H1 (cell line): ENCODE measurements at regions not wholly inside any gene's neighbourhood (a gene's known extent, or its start where the extent isn't known, plus 50 kb on each side); places are given as distances from the start of the nearest gene placed in this dataset.

Experiments
- CTCF ChIA-PET: fragments of 300-600 bp; sonication (Branson Sonifier 250); formaldehyde crosslinking; loops from one replicate; lab custom pipeline; 2021; ENCODE audit not compliant: partially characterized antibody; lab: Charles Lee
- POLR2A ChIA-PET: fragments of 300-600 bp; sonication (Branson Sonifier 250); formaldehyde crosslinking; loops from one replicate; lab custom pipeline; 2021; ENCODE audit warnings: inconsistent platforms; ENCODE audit not compliant: partially characterized antibody; lab: Charles Lee
- DNase-seq, 2 experiments: peaks; one replicate each; pipeline versions ENCODE4 v3.0.0 to v3.0.0-alpha.2; 2010 to 2022; ENCODE audit warnings: low spot score in 2 of 2, low read depth in 1 of 2, mixed read lengths in 1 of 2
- FAIRE-seq: peaks from 2 replicates; lab custom pipeline; 2011; peaks lifted over from hg19 to GRCh38; lab: Jason Lieb, UNC
- H2AFZ ChIP-seq: 2 replicates; pipeline ENCODE4 v1.8.1; 2012; ENCODE audit warnings: low read length, inconsistent platforms
- H2AK5ac ChIP-seq: 2 replicates; pipeline ENCODE4 v1.6.1; 2013; ENCODE audit warnings: low read depth, low read length
- H2BK120ac ChIP-seq: replicated peaks from 2 replicates; pipeline ENCODE3; 2013; ENCODE audit warnings: low read depth, low read length, inconsistent platforms
- H2BK12ac ChIP-seq: 2 replicates; pipeline ENCODE4 v1.6.1; 2013; ENCODE audit warnings: low read depth, low read length
- H2BK15ac ChIP-seq: 2 replicates; pipeline ENCODE4 v1.6.1; 2013; ENCODE audit warnings: low read length
- H2BK20ac ChIP-seq: 2 replicates; pipeline ENCODE4 v1.6.1; 2013; ENCODE audit warnings: low read length
- H2BK5ac ChIP-seq: 2 replicates; pipeline ENCODE4 v1.6.1; 2013; ENCODE audit warnings: low read depth, low read length
- H3K14ac ChIP-seq: 2 replicates; pipeline ENCODE4 v1.6.1; 2013; ENCODE audit warnings: inconsistent platforms; ENCODE audit not compliant: insufficient read length
- H3K18ac ChIP-seq: 2 replicates; pipeline ENCODE4 v1.6.1; 2013; ENCODE audit warnings: low read length; ENCODE audit errors: extremely low read depth
- H3K23ac ChIP-seq: 2 replicates; pipeline ENCODE4 v1.6.1; 2013; ENCODE audit warnings: inconsistent platforms; ENCODE audit not compliant: insufficient read length
- H3K23me2 ChIP-seq: 2 replicates; pipeline ENCODE4 v1.6.1; 2013; ENCODE audit warnings: low read depth, low read length
- H3K27ac ChIP-seq: 2 replicates; pipeline ENCODE4 v1.6.1; 2011; ENCODE audit warnings: low read depth, low read length, inconsistent platforms
- H3K27me3 ChIP-seq, 4 experiments: replicated peaks in 1 of 4; 1 replicate in 1 of 4; 2 replicates in 3 of 4; pipeline versions ENCODE4 v1.6.1 to v1.8.1; 2011 to 2013; ENCODE audit warnings: low read length in 3 of 4, mild to moderate bottlenecking in 3 of 4, inconsistent platforms in 2 of 4, mixed read lengths in 2 of 4, moderate library complexity in 1 of 4; ENCODE audit not compliant: control insufficient read depth in 3 of 4, insufficient read depth in 3 of 4; ENCODE audit errors: extremely low read depth in 1 of 4
- H3K36me3 ChIP-seq, 4 experiments: 2 replicates each; pipeline versions ENCODE4 v1.6.1 to v1.8.1; 2011 to 2013; ENCODE audit warnings: mild to moderate bottlenecking in 4 of 4, low read length in 3 of 4, moderate library complexity in 2 of 4, control low read depth in 1 of 4, inconsistent platforms in 1 of 4; ENCODE audit not compliant: insufficient read depth in 4 of 4, control insufficient read depth in 2 of 4
- H3K4ac ChIP-seq: replicated peaks from 2 replicates; pipeline ENCODE3; 2013; ENCODE audit warnings: low read length, low read depth, mixed read lengths, inconsistent platforms; ENCODE audit not compliant: insufficient read length
- H3K4me1 ChIP-seq, 4 experiments: replicated peaks in 1 of 4; 1 replicate in 1 of 4; 2 replicates in 3 of 4; pipeline versions ENCODE4 v1.6.1 to v1.8.1; 2011 to 2013; ENCODE audit warnings: low read length in 3 of 4, inconsistent platforms in 2 of 4, mixed read lengths in 1 of 4; ENCODE audit not compliant: insufficient read depth in 4 of 4, control insufficient read depth in 3 of 4
- H3K4me2 ChIP-seq, 2 experiments: 2 replicates each; pipeline versions ENCODE4 v1.6.1 to v1.8.1; 2011 to 2013; ENCODE audit warnings: low read depth in 2 of 2, low read length in 2 of 2, control low read depth in 1 of 2, inconsistent platforms in 1 of 2, mild to moderate bottlenecking in 1 of 2; ENCODE audit not compliant: insufficient read depth in 1 of 2
- H3K4me3 ChIP-seq, 4 experiments: fragments of 200-600, 300-600 bp in 1 of 4; sonication (generic), shearing (Covaris generic), sonication (Bioruptor Twin) in 1 of 4; 2 replicates each; pipeline versions ENCODE4 v1.5.1 to v1.8.1; 2011 to 2016; ENCODE audit warnings: low read length in 4 of 4, low read depth in 3 of 4, control low read depth in 2 of 4, inconsistent platforms in 2 of 4, mild to moderate bottlenecking in 2 of 4, mixed read lengths in 1 of 4, moderate library complexity in 1 of 4; ENCODE audit not compliant: insufficient read depth in 2 of 4; ENCODE audit errors: extremely low read depth in 1 of 4
- H3K56ac ChIP-seq: replicated peaks from 2 replicates; pipeline ENCODE3; 2013; ENCODE audit warnings: low read depth, mild to moderate bottlenecking, mixed read lengths, low read length, inconsistent platforms; ENCODE audit not compliant: insufficient read length
- H3K79me1 ChIP-seq: 2 replicates; pipeline ENCODE4 v1.6.1; 2013; ENCODE audit warnings: low read depth, low read length, control low read depth
- H3K79me2 ChIP-seq, 2 experiments: 2 replicates each; pipeline versions ENCODE4 v1.6.1 to v1.8.1; 2012 to 2013; ENCODE audit warnings: low read length in 2 of 2, mild to moderate bottlenecking in 2 of 2, inconsistent platforms in 1 of 2; ENCODE audit not compliant: insufficient read depth in 2 of 2, control insufficient read depth in 1 of 2
- H3K9ac ChIP-seq, 4 experiments: replicated peaks in 1 of 4; 1 replicate in 1 of 4; 2 replicates in 3 of 4; pipeline versions ENCODE4 v1.6.1 to v1.8.1; 2011 to 2013; ENCODE audit warnings: low read depth in 3 of 4, low read length in 3 of 4, control low read depth in 2 of 4, mild to moderate bottlenecking in 2 of 4, moderate library complexity in 2 of 4, inconsistent platforms in 1 of 4; ENCODE audit errors: extremely low read depth in 1 of 4
- H3K9me3 ChIP-seq, 2 experiments: 2 replicates each; pipeline versions ENCODE4 v1.6.1 to v1.8.1; 2012 to 2013; ENCODE audit warnings: mild to moderate bottlenecking in 2 of 2, moderate library complexity in 2 of 2, control low read depth in 1 of 2, inconsistent platforms in 1 of 2, low read depth in 1 of 2, low read length in 1 of 2, mixed read lengths in 1 of 2; ENCODE audit not compliant: insufficient read depth in 2 of 2
- H4K20me1 ChIP-seq, 2 experiments: replicated peaks in 1 of 2; 2 replicates each; pipeline versions ENCODE3 to v1.8.1; 2011 to 2013; ENCODE audit warnings: inconsistent platforms in 2 of 2, low read length in 2 of 2, mild to moderate bottlenecking in 1 of 2; ENCODE audit not compliant: insufficient read depth in 2 of 2, control insufficient read depth in 1 of 2
- H4K5ac ChIP-seq: 2 replicates; pipeline ENCODE4 v1.6.1; 2013; ENCODE audit warnings: low read length, low read depth, mixed read lengths, inconsistent platforms; ENCODE audit not compliant: insufficient read length
- H4K8ac ChIP-seq: 2 replicates; pipeline ENCODE4 v1.8.0; 2013; ENCODE audit warnings: mild to moderate bottlenecking, moderate library complexity, low read length, inconsistent platforms; ENCODE audit not compliant: insufficient read depth; ENCODE audit errors: extremely low read depth
- H4K91ac ChIP-seq: replicated peaks from 2 replicates; pipeline ENCODE3; 2013; ENCODE audit warnings: low read length, mixed read lengths, inconsistent platforms; ENCODE audit not compliant: insufficient read length
- BRCA1 ChIP-seq: IDR thresholded peaks from 2 replicates; pipeline ENCODE4 v1.6.1; 2012; ENCODE audit warnings: low read depth, low read length, improper control_type of control experiment
- CTCF ChIP-seq, 3 experiments: IDR thresholded peaks; 1 replicate in 2 of 3; 2 replicates in 1 of 3; pipeline versions ENCODE4 v1.5.1 to v1.6.1; 2011; ENCODE audit warnings: low read length in 3 of 3, mild to moderate bottlenecking in 3 of 3, inconsistent platforms in 2 of 3, low read depth in 1 of 3, moderate library complexity in 1 of 3; ENCODE audit not compliant: insufficient read depth in 1 of 3; ENCODE audit errors: control extremely low read depth in 1 of 3
- PHF8 ChIP-seq: fragments of 200-600 bp; sonication (generic); conservative IDR thresholded peaks from 2 replicates; pipeline ENCODE4 v1.7.1; 2012; ENCODE audit warnings: low read depth, mild to moderate bottlenecking, inconsistent platforms, low read length, moderate library complexity
- POLR2AphosphoS5 ChIP-seq: IDR thresholded peaks from 2 replicates; pipeline ENCODE4 v1.6.1; 2011; ENCODE audit warnings: low read depth, low read length
- RAD21 ChIP-seq, 2 experiments: IDR thresholded peaks in 1 of 2; conservative IDR thresholded peaks in 1 of 2; 2 replicates each; pipeline ENCODE4 v1.6.1; 2011; ENCODE audit warnings: low read depth in 2 of 2, low read length in 2 of 2, improper control_type of control experiment in 1 of 2, inconsistent platforms in 1 of 2, mild to moderate bottlenecking in 1 of 2, moderate library complexity in 1 of 2
- RBBP5 ChIP-seq: IDR thresholded peaks from 2 replicates; pipeline ENCODE4 v1.7.1; 2012; ENCODE audit warnings: low read depth, mild to moderate bottlenecking, inconsistent platforms, low read length, moderate library complexity, borderline replicate concordance
- SAP30 ChIP-seq: fragments of 300-600 bp; sonication (generic); IDR thresholded peaks from 2 replicates; pipeline ENCODE4 v1.7.1; 2012; ENCODE audit warnings: low read length, moderate library complexity, mild to moderate bottlenecking, inconsistent platforms; ENCODE audit not compliant: insufficient read depth, insufficient replicate concordance
- WGBS, 2 experiments: shearing (Covaris generic) in 1 of 2; methylation state at CpG; one replicate each; pipeline versions ENCODE4 v1.1.6 to v1.1.7; 2013 to 2015; ENCODE audit warnings: low lambda C conversion rate in 2 of 2, mixed read lengths in 2 of 2, inconsistent platforms in 1 of 2, low coverage in 1 of 2, missing lambda C conversion rate in 1 of 2; ENCODE audit not compliant: insufficient replicate concordance in 2 of 2, insufficient coverage in 1 of 2, insufficient read length in 1 of 2; ENCODE audit errors: extremely low coverage in 1 of 2, missing lambda C conversion rate in 1 of 2; 5-methylcytosine and 5-hydroxymethylcytosine counted together

DNA sequence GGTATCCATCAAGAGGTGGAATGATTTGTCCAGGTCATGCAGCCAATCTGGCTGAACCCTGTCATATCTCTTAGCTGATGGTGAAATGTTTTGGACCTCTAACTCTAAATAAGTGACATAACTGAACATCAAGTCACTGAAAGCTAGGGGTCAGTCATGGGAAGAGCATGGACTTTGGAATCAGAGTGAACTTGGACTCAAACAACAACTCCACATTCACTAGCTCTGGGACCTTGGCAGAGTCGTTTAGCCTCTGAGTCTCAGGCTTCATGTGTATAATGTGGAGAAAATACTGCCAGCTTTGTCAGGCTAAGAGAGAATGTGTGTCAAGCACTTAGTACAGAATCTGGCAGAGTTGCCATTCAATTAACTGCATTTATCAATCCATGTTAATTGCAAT, 557.8 kb upstream of the CFAP20DC start:
- Histone ChIP-seq H3K79me2 (no peaks in the 10 kb centered on the region), H4K8ac (no peak overlapping the region), H4K20me1 (no peaks in the 10 kb centered on the region), H3K23ac (no peak overlapping the region), H3K4me1 (no peaks in the 10 kb centered on the region), H3K14ac (no peak overlapping the region), H4K5ac (no peak overlapping the region), H2BK120ac (no peak overlapping the region), H3K36me3 (no peaks in the 10 kb centered on the region), H3K4me3 (no peak overlapping the region), H2AK5ac (no peak overlapping the region), H3K27me3 (no peaks in the 10 kb centered on the region), H2BK12ac (no peak overlapping the region), H2BK20ac (no peak overlapping the region), H3K4me2 (no peak overlapping the region), H3K23me2 (no peaks in the 10 kb centered on the region), H3K18ac (no peak overlapping the region), H2BK5ac (no peak overlapping the region), H3K79me1 (no peaks in the 10 kb centered on the region), H3K9ac (no peak overlapping the region), H3K56ac (no peak overlapping the region), H3K4ac (no peak overlapping the region), H3K9me3 (no peaks in the 10 kb centered on the region), H2AFZ (no peak overlapping the region), H2BK15ac (no peak overlapping the region), H3K27ac (no peak overlapping the region), H4K91ac (no peak overlapping the region)
- no peak for DNase-seq
- POLR2A ChIA-PET: no interaction called here
- no peak for FAIRE-seq
- 86% methylated on average over 1 of the region's 1 CpG; no CpG with 5 or more reads in 1 of the 2 experiments for WGBS, 2 experiments
- CTCF ChIA-PET: interaction anchor here (0.6 to 1.9 kb wide), 9 partner anchors 17 to 294 kb away, joined by 3 to 7 read pairs (median 3); no protein-coding TSS in a partner anchor
- TF ChIP-seq SAP30: no peak
- peak; percentile 35 to 58; a peak in 3 of 4 replicates for TF ChIP-seq RAD21 (IDR thresholded peaks at IDR 0.05 in 1 of 2, conservative IDR thresholded peaks at IDR 0.05 in 1 of 2; ENCODE audit: low read depth in 2 of 2, low read length in 2 of 2)
- no peak for TF ChIP-seq POLR2AphosphoS5
- no peak for TF ChIP-seq RBBP5
- TF ChIP-seq CTCF (IDR thresholded peaks at IDR 0.05; ENCODE audit: control extremely low read depth in 1 of 3, insufficient read depth in 1 of 3, low read depth in 1 of 3, low read length in 3 of 3): peak in 2 of 3 experiments; percentile 27 to 28; a peak in 2 of 4 replicates
- no peak for TF ChIP-seq BRCA1
- no peak for TF ChIP-seq PHF8
